Testis (tissue), 2 donors: ENCODE measurements at regions not wholly inside any gene's neighbourhood (a gene's known extent, or its start where the extent isn't known, plus 50 kb on each side); places are given as distances from the start of the nearest gene placed in this dataset.

Source experiments
- POLR2A ChIP-seq: fragments of 450-650 bp; IDR thresholded peaks from one replicate; pipeline ENCODE4 v1.6.1; 2017; ENCODE audit warnings: antibody characterized with exemption, mild to moderate bottlenecking, moderate library complexity
- TF ChIP-seq, protein P1 (sequence below), 3 experiments: fragments of 450-650 bp in 2 of 3; fragments of 200-600 bp in 1 of 3; sonication (generic) in 1 of 3; IDR thresholded peaks; one replicate each; pipeline ENCODE4 v1.5.1; 2016 to 2019; ENCODE audit warnings: antibody characterized with exemption in 3 of 3, mild to moderate bottlenecking in 2 of 3, moderate library complexity in 1 of 3

DNA sequence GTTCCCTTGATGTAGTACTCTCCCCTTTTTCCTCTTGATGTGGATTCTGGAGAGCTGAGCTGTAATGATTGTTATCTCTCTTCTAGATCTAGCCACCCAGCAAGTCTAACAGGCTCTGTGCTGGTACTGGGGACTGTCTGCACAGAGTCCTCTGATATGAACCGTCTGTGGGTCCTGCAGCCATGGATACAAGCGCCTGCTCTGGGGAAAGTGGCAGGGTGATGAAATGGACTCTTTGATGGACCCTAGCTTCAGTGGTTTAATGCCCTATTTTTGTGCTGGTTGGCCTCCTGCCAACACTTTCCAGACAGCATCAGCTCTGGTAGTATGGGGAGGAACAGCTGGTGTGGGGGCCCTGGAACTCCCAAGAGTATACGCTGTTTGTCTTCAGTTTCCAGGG is 216.3 kb downstream of the ADGRG6 start:
- TF ChIP-seq, protein P1, sequence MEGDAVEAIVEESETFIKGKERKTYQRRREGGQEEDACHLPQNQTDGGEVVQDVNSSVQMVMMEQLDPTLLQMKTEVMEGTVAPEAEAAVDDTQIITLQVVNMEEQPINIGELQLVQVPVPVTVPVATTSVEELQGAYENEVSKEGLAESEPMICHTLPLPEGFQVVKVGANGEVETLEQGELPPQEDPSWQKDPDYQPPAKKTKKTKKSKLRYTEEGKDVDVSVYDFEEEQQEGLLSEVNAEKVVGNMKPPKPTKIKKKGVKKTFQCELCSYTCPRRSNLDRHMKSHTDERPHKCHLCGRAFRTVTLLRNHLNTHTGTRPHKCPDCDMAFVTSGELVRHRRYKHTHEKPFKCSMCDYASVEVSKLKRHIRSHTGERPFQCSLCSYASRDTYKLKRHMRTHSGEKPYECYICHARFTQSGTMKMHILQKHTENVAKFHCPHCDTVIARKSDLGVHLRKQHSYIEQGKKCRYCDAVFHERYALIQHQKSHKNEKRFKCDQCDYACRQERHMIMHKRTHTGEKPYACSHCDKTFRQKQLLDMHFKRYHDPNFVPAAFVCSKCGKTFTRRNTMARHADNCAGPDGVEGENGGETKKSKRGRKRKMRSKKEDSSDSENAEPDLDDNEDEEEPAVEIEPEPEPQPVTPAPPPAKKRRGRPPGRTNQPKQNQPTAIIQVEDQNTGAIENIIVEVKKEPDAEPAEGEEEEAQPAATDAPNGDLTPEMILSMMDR (IDR thresholded peaks at IDR 0.05), result no peak
- TF ChIP-seq POLR2A, result no peak
